ENCODE measurements at regions not wholly inside any gene's neighbourhood (a gene's known extent, or its start where the extent isn't known, plus 50 kb on each side); places are given as distances from the start of the nearest gene placed in this dataset.

DNA sequence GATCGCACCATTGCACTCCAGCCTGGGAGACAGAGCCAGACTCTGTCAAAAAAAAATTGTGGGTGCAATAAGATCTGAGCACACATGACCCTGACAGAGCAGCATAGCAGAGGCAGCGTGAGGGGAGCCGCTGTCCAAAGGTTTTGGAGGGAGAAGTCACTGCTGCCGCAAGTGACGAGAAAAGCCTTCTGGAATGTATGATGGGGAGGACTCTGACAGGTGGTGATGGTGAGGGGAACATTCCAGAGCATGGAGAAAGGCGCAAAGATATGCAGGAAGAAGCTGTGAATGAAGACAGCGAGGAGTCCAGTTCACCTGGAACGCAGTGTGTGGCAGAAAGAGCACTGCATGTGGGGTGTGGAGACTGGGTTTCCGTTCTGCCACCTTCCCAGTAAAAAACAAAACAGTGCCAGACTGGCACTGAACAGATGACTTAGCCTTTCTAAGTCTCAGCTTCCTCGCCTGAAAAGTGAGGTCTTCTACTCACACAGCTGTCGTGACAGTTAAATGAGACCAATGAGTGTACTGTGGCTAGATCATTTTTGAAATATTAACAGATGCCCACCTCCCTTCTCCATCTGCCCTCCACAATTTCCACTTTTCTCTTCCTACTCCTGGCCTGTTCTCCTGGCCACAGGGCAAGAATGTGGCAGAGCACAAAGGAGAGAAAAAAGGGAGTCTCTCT, 53.4 kb upstream of the PTHLH start:
- Mint-ChIP-seq H3K4me1 (no peaks in the 10 kb centered on the region), H3K27ac (no peak overlapping the region), H3K9me3 (peaks cover 0 to 8% (median 3%) of the 10 kb centered on the region in 7 donors), H3K36me3 (no peaks in the 10 kb centered on the region), H3K27me3 (ENCODE audit: low read depth in 3 of 3) (peaks cover 0 to 3% (median 2%) of the 10 kb centered on the region in 3 donors), H3K4me3 (no peak overlapping the region)
- Histone ChIP-seq H4K20me1 (ENCODE audit: insufficient read depth, low read length) (no peaks in the 10 kb centered on the region), H3K4me1 (ENCODE audit: control insufficient read depth in 1 of 2, insufficient read depth in 2 of 2, low read length in 2 of 2) (no peaks in the 10 kb centered on the region), H3K9ac (ENCODE audit: insufficient read depth, low read length, poor library complexity, severe bottlenecking) (no peak overlapping the region), H3K4me3 (replicated peaks in 1 of 3; ENCODE audit: low read depth in 2 of 3, low read length in 3 of 3) (no peak overlapping the region), H3K27ac (ENCODE audit: low read depth in 1 of 2, low read length in 2 of 2) (no peak overlapping the region), H3K79me2 (ENCODE audit: insufficient read depth, low read length) (no peaks in the 10 kb centered on the region), H3K27me3 (ENCODE audit: control insufficient read depth in 2 of 2, insufficient read depth in 2 of 2, low read length in 2 of 2) (no peaks in the 10 kb centered on the region), H3K4me2 (replicated peaks; ENCODE audit: extremely low read depth, low read length, poor library complexity, severe bottlenecking) (no peak overlapping the region), H2AFZ (ENCODE audit: insufficient read depth, low read depth, low read length, poor library complexity, severe bottlenecking) (no peak overlapping the region), H3K36me3 (replicated peaks in 1 of 2; ENCODE audit: control insufficient read depth in 1 of 2, insufficient read depth in 2 of 2, low read length in 2 of 2) (no peaks in the 10 kb centered on the region), H3K9me3 (replicated peaks in 1 of 2; ENCODE audit: control insufficient read depth in 1 of 2, insufficient read depth in 1 of 2, low read length in 2 of 2) (peaks cover 0 to 3% of the 10 kb centered on the region in 2 donors)
- intact Hi-C loops (cut with micrococcal nuclease) = no loop called here
- TF ChIP-seq, protein P1, sequence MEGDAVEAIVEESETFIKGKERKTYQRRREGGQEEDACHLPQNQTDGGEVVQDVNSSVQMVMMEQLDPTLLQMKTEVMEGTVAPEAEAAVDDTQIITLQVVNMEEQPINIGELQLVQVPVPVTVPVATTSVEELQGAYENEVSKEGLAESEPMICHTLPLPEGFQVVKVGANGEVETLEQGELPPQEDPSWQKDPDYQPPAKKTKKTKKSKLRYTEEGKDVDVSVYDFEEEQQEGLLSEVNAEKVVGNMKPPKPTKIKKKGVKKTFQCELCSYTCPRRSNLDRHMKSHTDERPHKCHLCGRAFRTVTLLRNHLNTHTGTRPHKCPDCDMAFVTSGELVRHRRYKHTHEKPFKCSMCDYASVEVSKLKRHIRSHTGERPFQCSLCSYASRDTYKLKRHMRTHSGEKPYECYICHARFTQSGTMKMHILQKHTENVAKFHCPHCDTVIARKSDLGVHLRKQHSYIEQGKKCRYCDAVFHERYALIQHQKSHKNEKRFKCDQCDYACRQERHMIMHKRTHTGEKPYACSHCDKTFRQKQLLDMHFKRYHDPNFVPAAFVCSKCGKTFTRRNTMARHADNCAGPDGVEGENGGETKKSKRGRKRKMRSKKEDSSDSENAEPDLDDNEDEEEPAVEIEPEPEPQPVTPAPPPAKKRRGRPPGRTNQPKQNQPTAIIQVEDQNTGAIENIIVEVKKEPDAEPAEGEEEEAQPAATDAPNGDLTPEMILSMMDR (IDR thresholded peaks at IDR 0.05) = no peak
- WGBS (ENCODE audit: insufficient coverage) = 88% methylated on average over 7 of the region's 11 CpGs
- DNase-seq = no peak

DNA sequence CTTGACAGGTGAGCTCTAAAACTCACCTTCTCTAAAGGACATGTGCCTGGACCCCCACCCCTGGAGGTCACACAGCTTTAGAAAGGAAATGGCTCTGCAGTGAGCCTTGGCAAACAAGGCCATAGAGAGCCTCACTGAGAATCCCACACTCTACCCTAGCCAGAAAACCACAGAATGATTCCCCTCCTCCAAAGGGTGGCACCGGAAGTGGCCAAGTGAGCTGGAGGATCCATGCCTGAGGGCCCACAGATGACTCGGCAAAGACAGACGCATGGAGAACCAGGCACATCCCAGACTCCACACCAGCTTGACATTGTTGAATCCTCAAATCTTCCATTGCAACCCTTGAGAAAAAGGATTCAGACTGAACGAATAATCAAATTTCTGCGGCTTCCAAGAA, 54.2 kb upstream of the PTHLH start:
- peaks cover 0 to 8% (median 3%) of the 10 kb centered on the region in 7 donors for H3K9me3 Mint-ChIP-seq
- no peaks in the 10 kb centered on the region for H3K36me3 ChIP-seq (replicated peaks in 1 of 2; ENCODE audit: control insufficient read depth in 1 of 2, insufficient read depth in 2 of 2, low read length in 2 of 2)
- no peak overlapping the region for H3K4me3 Mint-ChIP-seq
- no peak overlapping the region for H3K4me3 ChIP-seq (replicated peaks in 1 of 3; ENCODE audit: low read depth in 2 of 3, low read length in 3 of 3)
- H4K20me1 ChIP-seq (ENCODE audit: insufficient read depth, low read length) = no peaks in the 10 kb centered on the region
- 76% methylated on average over 3 of the region's 5 CpGs for WGBS (ENCODE audit: insufficient coverage)
- peaks cover 0 to 3% (median 2%) of the 10 kb centered on the region in 3 donors for H3K27me3 Mint-ChIP-seq (ENCODE audit: low read depth in 3 of 3)
- intact Hi-C loops (cut with micrococcal nuclease) = no loop called here
- no peak overlapping the region for H3K4me2 ChIP-seq (replicated peaks; ENCODE audit: extremely low read depth, low read length, poor library complexity, severe bottlenecking)
- H3K4me1 Mint-ChIP-seq = no peaks in the 10 kb centered on the region
- no peak overlapping the region for H3K27ac ChIP-seq (ENCODE audit: low read depth in 1 of 2, low read length in 2 of 2)
- no peak overlapping the region for H2AFZ ChIP-seq (ENCODE audit: insufficient read depth, low read depth, low read length, poor library complexity, severe bottlenecking)
- peaks cover 0 to 3% of the 10 kb centered on the region in 2 donors for H3K9me3 ChIP-seq (replicated peaks in 1 of 2; ENCODE audit: control insufficient read depth in 1 of 2, insufficient read depth in 1 of 2, low read length in 2 of 2)
- H3K27me3 ChIP-seq (ENCODE audit: control insufficient read depth in 2 of 2, insufficient read depth in 2 of 2, low read length in 2 of 2) = no peaks in the 10 kb centered on the region
- no peaks in the 10 kb centered on the region for H3K79me2 ChIP-seq (ENCODE audit: insufficient read depth, low read length)
- TF ChIP-seq, protein P1 (IDR thresholded peaks at IDR 0.05) = no peak
- no peaks in the 10 kb centered on the region for H3K36me3 Mint-ChIP-seq
- no peak overlapping the region for H3K9ac ChIP-seq (ENCODE audit: insufficient read depth, low read length, poor library complexity, severe bottlenecking)
- DNase-seq = no peak
- no peaks in the 10 kb centered on the region for H3K4me1 ChIP-seq (ENCODE audit: control insufficient read depth in 1 of 2, insufficient read depth in 2 of 2, low read length in 2 of 2)
- H3K27ac Mint-ChIP-seq = no peak overlapping the region
